Raji (cell line): ENCODE measurements at regions not wholly inside any gene's neighbourhood (a gene's known extent, or its start where the extent isn't known, plus 50 kb on each side); places are given as distances from the start of the nearest gene placed in this dataset.

Source experiments
- POLR2A ChIP-seq: IDR thresholded peaks from 2 replicates; pipeline ENCODE4 v1.6.1; 2011; ENCODE audit warnings: low read depth, low read length, control low read depth; ENCODE audit not compliant: insufficient read depth

DNA sequence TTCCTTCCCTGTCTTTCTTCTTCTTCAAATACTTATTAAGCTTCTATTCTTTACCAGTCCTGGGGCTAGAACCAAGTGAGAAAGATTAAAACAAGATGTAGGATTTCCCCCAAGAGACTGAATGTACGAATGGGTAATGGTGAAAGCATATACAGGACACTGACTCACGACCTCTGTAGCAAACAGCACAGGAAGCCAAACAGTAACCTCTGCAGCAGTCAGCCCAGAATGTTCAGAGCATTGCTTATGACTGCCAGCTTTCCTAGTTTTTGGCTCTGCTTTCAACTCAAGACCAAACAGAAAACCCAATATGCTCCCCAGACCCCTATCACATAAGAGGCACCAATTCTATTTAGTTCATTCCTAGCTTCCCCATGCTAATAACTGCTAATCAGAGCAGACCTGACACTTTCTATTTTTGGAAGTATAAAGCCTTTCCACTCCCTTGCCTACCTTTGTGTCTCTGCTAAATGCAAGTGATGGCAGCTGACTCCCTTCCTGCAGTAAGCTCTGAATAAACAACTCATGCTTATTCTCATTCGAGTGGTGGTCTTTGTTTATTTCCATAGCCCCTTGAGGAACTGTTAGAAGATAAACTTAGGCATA lies 690.6 kb downstream of the EPM2A start:
- no peak for TF ChIP-seq POLR2A

DNA sequence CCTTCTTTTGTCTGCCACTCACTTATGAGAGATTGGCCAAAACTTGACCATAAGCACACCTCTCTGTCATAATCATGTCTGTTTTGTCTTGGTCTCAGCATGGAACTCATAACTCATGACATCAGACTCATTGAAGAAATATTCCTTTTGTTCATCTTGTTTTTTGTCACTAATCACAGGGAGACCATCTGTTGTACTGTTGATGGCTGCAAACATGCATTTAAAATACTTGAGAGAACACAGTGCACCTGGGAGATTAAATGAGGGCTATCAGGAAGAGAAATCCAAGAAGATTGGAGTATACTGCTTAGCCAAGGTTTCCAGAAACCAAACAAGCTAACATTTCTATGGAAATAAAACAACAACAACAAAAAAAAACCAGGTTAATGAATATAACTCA lies 689.7 kb downstream of the EPM2A start:
- no peak for TF ChIP-seq POLR2A

DNA sequence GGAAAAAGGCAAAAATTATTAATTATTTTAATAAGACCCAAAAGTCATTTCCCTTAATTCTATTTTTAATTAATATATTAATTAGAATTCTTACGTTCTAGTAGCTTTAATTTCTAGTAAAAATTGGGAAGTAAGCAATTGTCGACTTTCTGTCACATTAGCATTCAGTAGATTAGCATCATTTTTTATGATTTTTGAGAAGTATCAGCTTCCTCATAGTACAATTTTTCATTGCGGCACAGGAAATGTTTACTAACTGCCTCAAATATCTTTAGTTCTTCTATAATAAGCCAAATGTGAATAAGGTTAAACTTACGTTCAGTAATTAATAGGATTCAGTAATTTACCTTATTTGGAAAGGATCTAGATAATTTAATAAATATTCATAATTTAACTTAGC lies 687.4 kb downstream of the EPM2A start:
- no peak for TF ChIP-seq POLR2A

DNA sequence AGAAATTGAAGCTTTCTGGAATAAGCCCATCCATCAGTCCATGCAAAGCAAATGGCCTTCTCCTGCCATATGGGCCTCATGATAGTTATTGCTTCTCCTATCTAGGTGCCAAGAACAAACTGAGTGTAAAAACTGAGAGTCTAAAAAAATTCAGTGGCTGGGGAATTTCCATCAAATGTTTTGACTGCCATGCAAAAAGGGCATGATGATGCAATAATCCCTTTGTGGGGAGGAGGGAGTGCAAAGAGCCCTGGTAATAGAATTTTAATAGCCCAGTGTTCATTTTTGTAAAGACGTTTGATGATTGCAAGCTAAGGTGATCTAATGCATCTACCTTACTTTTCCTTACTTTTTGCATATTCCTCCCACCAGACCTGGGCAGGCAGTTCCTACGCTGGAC lies 683.7 kb downstream of the EPM2A start:
- no peak for TF ChIP-seq POLR2A

DNA sequence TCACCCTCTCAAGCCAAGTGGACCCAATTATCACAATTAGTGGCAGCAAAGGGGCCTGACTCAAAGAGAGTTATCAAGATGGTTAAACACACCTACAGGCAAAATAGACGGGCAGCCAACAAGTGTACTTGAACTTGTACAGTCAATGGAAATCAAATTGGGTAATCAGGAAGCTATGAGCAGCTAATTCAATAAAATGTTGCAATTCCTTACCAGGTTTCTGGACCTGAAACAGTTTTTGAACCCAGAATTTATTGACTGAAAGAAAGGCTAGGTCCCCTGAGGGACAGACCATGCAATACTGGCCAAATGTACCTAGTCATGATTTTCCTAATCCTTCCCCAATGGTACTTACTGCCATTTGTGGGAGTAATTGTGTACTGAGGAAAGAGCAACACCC lies 679.8 kb downstream of the EPM2A start:
- TF ChIP-seq POLR2A = no peak

DNA sequence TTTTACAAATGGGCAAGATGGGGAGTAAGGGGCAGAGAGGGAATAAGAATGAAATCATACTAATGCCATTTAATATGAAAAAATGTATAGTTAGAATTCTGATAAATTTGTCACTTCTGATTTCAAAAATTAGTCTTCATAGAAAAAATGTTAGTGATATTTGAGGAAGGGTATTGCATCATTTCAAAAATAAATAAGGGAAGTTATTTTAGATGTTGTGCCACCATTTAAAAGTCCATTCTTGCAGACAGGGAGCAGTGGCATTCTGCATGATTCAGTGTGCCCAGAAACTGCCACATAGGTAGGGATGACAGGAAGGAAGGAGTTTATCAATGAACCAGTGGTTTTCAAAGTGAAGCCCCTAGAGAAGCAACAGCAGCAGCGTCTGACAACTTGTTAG lies 674.6 kb downstream of the EPM2A start:
- TF ChIP-seq POLR2A = no peak

DNA sequence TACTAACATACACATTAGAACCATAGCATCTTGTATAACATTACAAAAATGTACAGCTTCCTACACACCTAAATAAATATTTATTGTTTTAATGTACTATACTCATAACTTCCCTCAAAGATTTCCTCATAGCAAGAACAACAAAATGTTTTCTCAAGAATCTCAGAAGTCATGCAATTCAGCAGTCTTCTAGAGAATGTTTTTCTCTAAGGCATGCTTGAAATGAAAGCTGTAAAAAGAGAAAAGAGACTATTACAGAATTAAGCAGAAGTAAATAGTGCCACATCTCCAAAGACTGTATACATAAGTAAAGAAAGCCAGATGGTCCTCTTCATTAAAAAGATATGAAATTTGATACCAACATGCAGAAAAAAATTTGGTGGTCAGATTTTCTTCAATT lies 672.2 kb downstream of the EPM2A start:
- no peak for TF ChIP-seq POLR2A

DNA sequence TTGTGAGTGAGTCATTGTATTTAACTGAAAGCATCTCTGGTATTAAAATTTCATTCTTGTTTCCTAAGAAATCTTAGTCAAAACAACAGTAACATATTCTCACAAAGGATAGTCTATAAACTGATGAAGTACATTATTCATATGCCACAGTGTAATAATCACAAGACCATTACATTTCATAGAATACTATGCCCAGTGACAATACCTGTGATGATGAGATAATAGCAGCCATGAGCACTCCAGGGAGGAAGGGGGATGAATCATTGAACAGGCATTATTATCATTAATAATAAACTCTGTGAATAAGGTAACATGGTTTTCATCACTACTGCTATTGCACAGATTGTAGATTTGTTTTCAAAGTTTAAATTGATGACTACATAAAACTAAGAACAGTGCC lies 667.9 kb downstream of the EPM2A start:
- TF ChIP-seq POLR2A = no peak

DNA sequence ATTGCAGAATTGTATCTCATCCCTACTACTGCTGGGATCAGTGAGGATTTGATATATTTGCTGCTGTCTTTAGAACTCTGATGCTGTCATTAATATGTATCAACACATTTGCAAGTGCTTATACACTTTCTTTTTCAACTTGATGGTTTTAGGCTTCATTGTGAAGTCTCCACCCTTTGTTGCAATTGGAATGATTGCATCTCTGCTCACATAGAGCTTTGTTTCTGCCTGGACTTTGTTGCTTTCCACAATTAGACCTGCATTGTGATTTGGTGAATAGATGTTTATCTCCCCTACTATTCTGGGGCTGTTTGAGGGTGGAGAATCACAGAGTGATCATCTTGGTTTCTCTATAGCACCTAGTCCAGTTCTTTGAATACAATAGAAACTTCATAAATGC lies 666.7 kb downstream of the EPM2A start:
- TF ChIP-seq POLR2A = no peak

DNA sequence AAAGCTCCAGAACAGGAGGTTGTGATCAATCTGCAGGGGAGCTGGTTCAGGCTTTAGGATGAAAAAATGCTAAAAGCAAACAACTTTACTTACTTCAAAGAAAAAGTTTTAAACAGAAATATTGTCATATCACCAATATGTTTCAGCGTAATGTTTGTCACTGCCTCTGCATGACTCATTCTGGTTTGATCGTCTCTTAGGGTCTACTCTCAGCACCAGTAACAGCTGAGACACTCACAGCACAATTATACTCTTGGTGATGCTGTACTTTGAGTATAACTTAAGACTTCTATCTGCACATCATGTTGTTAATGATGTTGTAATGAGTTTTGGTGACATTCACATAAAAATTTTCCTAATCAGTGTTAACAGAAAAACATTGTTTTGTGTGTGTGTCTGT lies 665.4 kb downstream of the EPM2A start:
- no peak for TF ChIP-seq POLR2A

DNA sequence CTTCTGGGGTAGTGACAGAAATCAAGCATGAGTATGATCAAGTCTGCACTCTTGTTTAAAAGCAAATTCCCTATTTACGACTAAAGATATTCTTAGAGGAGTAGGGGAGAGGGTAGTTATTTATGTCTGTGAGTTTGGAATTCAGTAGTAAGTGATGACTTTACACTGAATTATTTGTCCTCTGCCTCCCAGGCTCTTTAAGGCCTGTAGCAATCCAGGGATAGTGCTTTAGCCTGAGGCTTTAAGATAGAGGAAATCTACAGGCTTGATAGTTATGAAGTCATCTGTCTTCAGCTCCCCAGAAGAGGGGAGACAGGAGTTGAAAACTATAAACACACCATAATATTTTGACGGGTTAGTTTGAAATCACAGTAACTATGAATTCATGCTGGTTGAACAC lies 664.5 kb downstream of the EPM2A start:
- TF ChIP-seq POLR2A = no peak

DNA sequence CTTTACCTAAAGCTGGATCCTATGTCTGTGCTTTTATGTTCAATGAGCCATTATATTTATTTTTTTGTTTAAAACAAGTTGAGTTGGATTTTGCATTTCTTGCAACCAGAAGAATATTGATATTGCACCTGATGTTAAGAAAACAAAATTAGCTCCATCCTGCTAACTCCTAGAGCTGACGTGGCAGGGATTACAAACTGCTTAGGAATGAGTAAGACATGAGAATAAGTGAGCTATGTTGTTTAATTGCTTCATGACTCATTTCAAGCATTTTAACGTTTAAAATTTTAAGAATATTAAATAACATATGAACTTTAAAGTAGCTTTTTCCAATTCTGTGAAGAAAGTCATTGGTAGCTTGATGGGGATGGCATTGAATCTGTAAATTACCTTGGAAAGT lies 663.5 kb downstream of the EPM2A start:
- TF ChIP-seq POLR2A = no peak

DNA sequence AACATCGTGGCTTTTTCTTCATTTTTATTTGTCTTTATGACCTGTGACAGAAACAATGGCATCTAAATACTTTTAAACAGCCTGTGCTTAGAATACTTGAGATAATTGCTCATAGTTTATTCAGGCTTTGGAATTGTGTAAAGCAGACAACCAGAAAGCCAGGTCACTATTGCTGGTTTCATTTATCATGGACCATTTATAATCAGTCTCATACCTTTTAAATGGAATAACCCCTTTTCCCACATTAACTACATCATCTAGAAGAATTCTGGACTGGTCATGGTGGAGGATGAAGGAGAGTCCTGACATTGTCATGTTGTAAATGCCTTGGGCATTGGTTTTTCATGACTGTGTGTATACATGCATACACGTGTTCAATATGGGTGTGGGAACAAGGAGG lies 661.5 kb downstream of the EPM2A start:
- TF ChIP-seq POLR2A = no peak

DNA sequence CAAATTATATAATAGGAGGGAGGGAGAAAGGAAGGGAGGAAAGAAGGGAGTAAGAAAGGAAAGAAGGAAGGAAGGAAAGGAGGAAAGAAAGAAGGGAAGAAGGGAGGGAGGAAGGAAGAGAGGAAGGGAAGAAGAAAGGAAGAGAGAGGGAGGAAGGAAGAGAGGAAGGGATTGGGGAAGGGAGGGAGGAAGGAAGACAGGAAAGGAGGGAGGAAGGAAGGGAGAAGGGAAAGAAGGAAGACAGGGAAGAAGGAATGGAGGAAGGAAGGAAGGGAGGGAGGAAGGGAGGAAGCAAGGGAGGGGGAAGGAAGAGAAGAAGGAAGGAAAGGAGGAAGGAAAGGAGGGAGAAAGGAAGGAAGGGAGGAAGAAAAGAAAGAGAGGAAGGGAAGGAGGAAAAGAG lies 660.5 kb downstream of the EPM2A start:
- TF ChIP-seq POLR2A = no peak

DNA sequence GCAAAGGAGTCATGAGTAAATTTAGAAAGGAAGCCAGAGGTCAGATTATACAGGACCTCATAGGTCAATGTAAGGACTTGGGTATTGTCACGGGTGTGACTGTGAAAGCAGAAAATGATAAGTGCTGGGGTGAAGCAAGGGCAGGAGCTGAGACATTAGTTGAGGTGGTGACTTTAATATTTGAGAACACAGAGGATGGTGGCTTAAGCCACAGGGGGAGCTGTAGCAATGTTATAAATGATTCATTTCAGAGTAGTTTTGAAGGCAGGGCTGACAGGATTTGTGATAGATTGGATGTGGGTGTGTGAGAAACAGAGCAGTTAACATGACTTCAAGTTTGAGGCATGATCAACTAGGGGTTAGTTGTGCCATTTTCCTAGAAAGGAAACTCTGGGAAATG lies 659.9 kb downstream of the EPM2A start:
- no peak for TF ChIP-seq POLR2A

DNA sequence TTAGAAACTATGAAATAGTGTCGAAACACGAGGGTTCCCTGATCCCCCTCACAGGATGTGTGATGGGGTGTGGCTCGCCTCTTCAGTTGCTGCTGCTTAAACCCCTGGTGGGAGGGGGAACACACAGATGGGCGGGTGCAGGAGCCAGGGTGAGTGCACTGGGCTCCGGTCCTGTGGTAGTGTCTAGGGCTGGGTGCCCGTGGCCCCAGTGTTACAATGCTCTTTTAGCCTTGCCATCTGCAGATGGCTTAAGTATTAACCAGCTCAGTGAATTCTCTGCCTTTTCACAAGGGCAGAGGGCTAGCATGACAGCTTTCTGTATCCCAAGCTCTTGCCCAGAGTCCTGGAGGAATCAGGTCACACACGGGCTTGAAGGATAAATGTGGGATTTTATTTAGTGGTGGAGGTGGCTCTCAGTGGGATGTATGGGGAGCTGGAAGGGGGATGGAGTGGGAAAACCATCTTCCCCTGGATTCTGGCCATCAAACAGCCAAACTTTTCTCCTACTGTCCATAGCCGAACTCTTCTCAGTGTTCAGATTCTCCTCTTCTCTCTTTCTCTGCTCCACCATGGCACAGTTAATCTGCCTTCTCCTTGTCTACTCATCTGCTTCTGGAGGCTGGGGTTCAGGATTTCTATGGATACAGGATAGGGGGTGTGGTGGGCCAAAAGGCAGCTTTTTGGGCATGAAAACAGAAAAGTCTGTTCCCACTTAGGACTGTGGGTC lies 659.0 kb downstream of the EPM2A start:
- TF ChIP-seq POLR2A = no peak

DNA sequence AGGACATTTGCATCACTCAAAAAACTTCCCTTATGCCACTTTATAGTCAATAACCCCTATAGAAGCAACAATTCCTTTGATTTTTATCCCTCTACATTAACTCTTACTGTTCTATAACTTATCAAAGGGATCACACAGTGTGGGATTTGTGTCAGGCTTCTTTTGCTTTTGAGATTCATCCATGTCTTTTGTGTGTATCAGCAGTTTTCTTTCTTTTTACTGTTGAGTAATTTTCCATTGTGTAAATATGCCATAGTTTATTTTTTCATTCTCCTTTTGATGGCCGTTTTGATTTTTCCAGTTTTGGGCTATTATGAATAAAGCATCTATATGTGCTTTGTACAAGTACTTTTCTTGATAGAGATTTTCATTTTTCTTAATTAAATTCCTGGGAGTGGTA lies 657.9 kb downstream of the EPM2A start:
- no peak for TF ChIP-seq POLR2A
